Thyroid gland (tissue), 4 donors: ENCODE measurements at regions not wholly inside any gene's neighbourhood (a gene's known extent, or its start where the extent isn't known, plus 50 kb on each side); places are given as distances from the start of the nearest gene placed in this dataset.

Experiments used
- DNase-seq, 2 donors: peaks; one replicate each; pipeline ENCODE4 v3.0.0-alpha.2; 2019
- H3K27ac ChIP-seq, 3 donors: fragments of 200-600 bp; sonication (generic); 1 replicate in 2 of 3; 2 replicates in 1 of 3; pipeline ENCODE4 v1.5.1; 2016 to 2019; ENCODE audit warnings: mild to moderate bottlenecking in 1 of 3, moderate library complexity in 1 of 3
- H3K27me3 ChIP-seq: fragments of 200-600 bp; sonication (generic); one replicate; pipeline ENCODE4 v1.5.1; 2019
- H3K36me3 ChIP-seq, 2 donors: fragments of 200-600 bp; sonication (generic); one replicate each; pipeline ENCODE4 v1.5.1; 2016 to 2019
- H3K4me1 ChIP-seq, 2 donors: fragments of 200-600 bp; sonication (generic); one replicate each; pipeline ENCODE4 v1.5.1; 2017 to 2019
- H3K4me3 ChIP-seq, 3 donors: fragments of 200-600 bp; sonication (generic); replicated peaks in 1 of 3; 1 replicate in 2 of 3; 2 replicates in 1 of 3; pipeline ENCODE4 v1.5.1; 2016; ENCODE audit warnings: mild to moderate bottlenecking in 1 of 3
- H3K9me3 ChIP-seq: fragments of 200-600 bp; sonication (generic); one replicate; pipeline ENCODE4 v1.5.1; 2017
- CTCF ChIP-seq, 6 experiments: fragments of 200-600 bp in 3 of 6; fragments of 450-650 bp in 3 of 6; sonication (generic) in 3 of 6; IDR thresholded peaks; one replicate each; pipeline ENCODE4 v1.5.1; 2016 to 2019; ENCODE audit warnings: antibody characterized with exemption in 6 of 6, mild to moderate bottlenecking in 2 of 6, inconsistent platforms in 1 of 6, moderate library complexity in 1 of 6
- POLR2A ChIP-seq, 2 donors: fragments of 450-650 bp; IDR thresholded peaks; one replicate each; pipeline ENCODE4 v1.6.1; 2017; ENCODE audit warnings: antibody characterized with exemption in 2 of 2, mild to moderate bottlenecking in 2 of 2, moderate library complexity in 1 of 2
- WGBS, 2 donors: methylation state at CpG; one replicate each; pipeline ENCODE4 v1.1.5; 2017; 5-methylcytosine and 5-hydroxymethylcytosine counted together
- intact Hi-C: fragments of 100-400 bp; cut with DNase I; formaldehyde crosslinking; loops from one replicate; pipeline ENCODE4 v1.15.1; 2023

- Histone ChIP-seq H3K9me3 (no peaks in the 10 kb centered on the region), H3K4me1 (no peaks in the 10 kb centered on the region), H3K4me3 (no peak overlapping the region), H3K27me3 (no peaks in the 10 kb centered on the region), H3K36me3 (no peaks in the 10 kb centered on the region), H3K27ac (no peak overlapping the region)
- intact Hi-C loops = no loop called here
- 50 to 63% methylated on average over 1 of the region's 1 CpG for WGBS, 2 donors
- no peak for DNase-seq
- no peak for TF ChIP-seq CTCF (IDR thresholded peaks at IDR 0.05)
- TF ChIP-seq POLR2A (IDR thresholded peaks at IDR 0.05) = no peak
These were observed 100.1 kb downstream of the SCP2D1 start for GRCh38 chr20:18913701-18914100.

- TF ChIP-seq CTCF (IDR thresholded peaks at IDR 0.05) = no peak
- no peak for TF ChIP-seq POLR2A (IDR thresholded peaks at IDR 0.05)
- DNase-seq = no peak
- WGBS, 2 donors = 70 to 75% methylated on average over 2 of the region's 2 CpGs
- no peaks in the 10 kb centered on the region for H3K36me3 ChIP-seq
- no peak overlapping the region for H3K4me3 ChIP-seq
- no peaks in the 10 kb centered on the region for H3K9me3 ChIP-seq
- no peak overlapping the region for H3K27ac ChIP-seq
- intact Hi-C loops = no loop called here
- H3K27me3 ChIP-seq = no peaks in the 10 kb centered on the region
- H3K4me1 ChIP-seq = no peaks in the 10 kb centered on the region
These were observed 101.2 kb downstream of the SCP2D1 start for GRCh38 chr20:18914796-18915195.

- Histone ChIP-seq H3K4me3 (no peak overlapping the region), H3K36me3 (no peaks in the 10 kb centered on the region), H3K27me3 (no peaks in the 10 kb centered on the region), H3K9me3 (no peaks in the 10 kb centered on the region), H3K4me1 (no peaks in the 10 kb centered on the region), H3K27ac (no peak overlapping the region)
- intact Hi-C loops = no loop called here
- WGBS, 2 donors = 78% methylated on average over 6 of the region's 6 CpGs
- TF ChIP-seq POLR2A (IDR thresholded peaks at IDR 0.05) = no peak
- no peak for TF ChIP-seq CTCF (IDR thresholded peaks at IDR 0.05)
- DNase-seq = no peak
These were observed 103.5 kb downstream of the SCP2D1 start for GRCh38 chr20:18916886-18917750.

GRCh38 chr20:18919996-18920395 is 106.4 kb downstream of the SCP2D1 start:
- no peaks in the 10 kb centered on the region for H3K4me1 ChIP-seq
- no peak for DNase-seq
- intact Hi-C loops = no loop called here
- no peak overlapping the region for H3K4me3 ChIP-seq
- no peaks in the 10 kb centered on the region for H3K27me3 ChIP-seq
- H3K27ac ChIP-seq = no peak overlapping the region
- WGBS, 2 donors = 77 to 84% methylated on average over 3 of the region's 3 CpGs
- H3K36me3 ChIP-seq = no peaks in the 10 kb centered on the region
- TF ChIP-seq CTCF (IDR thresholded peaks at IDR 0.05) = no peak
- TF ChIP-seq POLR2A (IDR thresholded peaks at IDR 0.05) = no peak
- no peaks in the 10 kb centered on the region for H3K9me3 ChIP-seq

GRCh38 chr20:18921291-18921690 is 107.7 kb downstream of the SCP2D1 start:
- Histone ChIP-seq H3K36me3 (no peaks in the 10 kb centered on the region), H3K9me3 (no peaks in the 10 kb centered on the region), H3K4me1 (no peaks in the 10 kb centered on the region), H3K4me3 (no peak overlapping the region), H3K27me3 (no peaks in the 10 kb centered on the region), H3K27ac (no peak overlapping the region)
- WGBS, 2 donors = 86 to 93% methylated on average over 3 of the region's 3 CpGs
- TF ChIP-seq POLR2A (IDR thresholded peaks at IDR 0.05) = no peak
- no peak for TF ChIP-seq CTCF (IDR thresholded peaks at IDR 0.05)
- DNase-seq = no peak
- intact Hi-C loops = no loop called here
